Left renal cortex interstitium (tissue), 4 donors: ENCODE measurements at regions not wholly inside any gene's neighbourhood (a gene's known extent, or its start where the extent isn't known, plus 50 kb on each side); places are given as distances from the start of the nearest gene placed in this dataset.

Experiments used
- DNase-seq, 4 donors: peaks; one replicate each; pipeline ENCODE4 v3.0.0-alpha.2; 2013; ENCODE audit warnings: low read depth in 4 of 4, low spot score in 2 of 4, missing footprints in 1 of 4

GRCh38 chr4:158013858-158014257 lies 159.0 kb downstream of the GASK1B start:
- no peak for DNase-seq

GRCh38 chr4:158010361-158010760 lies 162.5 kb downstream of the GASK1B start:
- no peak for DNase-seq

GRCh38 chr4:158008551-158009218 lies 164.1 kb downstream of the GASK1B start:
- DNase-seq, result no peak

- no peak for DNase-seq
Measured at GRCh38 chr4:158007566-158007965, 165.3 kb downstream of the GASK1B start.

GRCh38 chr4:158006990-158007389 lies 165.8 kb downstream of the GASK1B start:
- DNase-seq, result no peak

GRCh38 chr4:158005021-158005420 lies 167.8 kb downstream of the GASK1B start:
- DNase-seq, result no peak

GRCh38 chr4:158004101-158004500 lies 168.7 kb downstream of the GASK1B start:
- no peak for DNase-seq

- no peak for DNase-seq
Measured at GRCh38 chr4:158003212-158003611, 169.6 kb downstream of the GASK1B start.

- DNase-seq, result no peak
Measured at GRCh38 chr4:158002173-158002572, 170.7 kb downstream of the GASK1B start.

- DNase-seq, result no peak
Measured at GRCh38 chr4:158001756-158002155, 171.1 kb downstream of the GASK1B start.

GRCh38 chr4:157999723-158000122 lies 173.1 kb downstream of the GASK1B start:
- no peak for DNase-seq

GRCh38 chr4:157997296-157997695 lies 175.5 kb downstream of the GASK1B start:
- DNase-seq, result no peak

GRCh38 chr4:157996061-157997028 lies 176.5 kb downstream of the GASK1B start:
- no peak for DNase-seq

GRCh38 chr4:157994863-157995262 lies 178.0 kb downstream of the GASK1B start:
- no peak for DNase-seq

- no peak for DNase-seq
Measured at GRCh38 chr4:157992948-157993839, 179.6 kb downstream of the GASK1B start.

- no peak for DNase-seq
Measured at GRCh38 chr4:157992038-157992705, 180.7 kb downstream of the GASK1B start.

GRCh38 chr4:157988641-157989040 lies 184.2 kb downstream of the GASK1B start:
- no peak for DNase-seq

GRCh38 chr4:157984285-157984911 lies 188.4 kb downstream of the GASK1B start:
- DNase-seq, result no peak

- no peak for DNase-seq
Measured at GRCh38 chr4:157983300-157983699, 189.5 kb downstream of the GASK1B start.

- DNase-seq, result no peak
Measured at GRCh38 chr4:157980158-157980557, 192.7 kb downstream of the GASK1B start.
